Sigmoid colon (tissue), 6 donors: ENCODE measurements at regions not wholly inside any gene's neighbourhood (a gene's known extent, or its start where the extent isn't known, plus 50 kb on each side); places are given as distances from the start of the nearest gene placed in this dataset.
"Not testable (repeated sequence)": the region's sequence is repeated elsewhere in the genome, so short reads cannot be mapped to it uniquely, and the experiment has no call there.

ENCODE experiments used
- DNase-seq: peaks from one replicate; pipeline ENCODE4 v3.0.0-alpha.2; 2019
- H3K27ac ChIP-seq, 4 donors: fragments of 200-600 bp; sonication (generic); one replicate each; pipeline ENCODE4 v1.5.1; 2016 to 2019; ENCODE audit warnings: mild to moderate bottlenecking in 1 of 4
- H3K27me3 ChIP-seq, 3 donors: fragments of 200-600 bp; sonication (generic); one replicate each; pipeline ENCODE4 v1.5.1; 2019; ENCODE audit warnings: mild to moderate bottlenecking in 1 of 3
- H3K36me3 ChIP-seq, 4 donors: fragments of 200-600 bp; sonication (generic); one replicate each; pipeline ENCODE4 v1.5.1; 2016 to 2019
- H3K4me1 ChIP-seq, 4 donors: fragments of 200-600 bp; sonication (generic); one replicate each; pipeline ENCODE4 v1.5.1; 2017 to 2019
- H3K4me3 ChIP-seq, 4 donors: fragments of 200-600 bp; sonication (generic); one replicate each; pipeline ENCODE4 v1.5.1; 2017 to 2019; ENCODE audit warnings: mild to moderate bottlenecking in 2 of 4, moderate library complexity in 1 of 4
- H3K9me3 ChIP-seq, 4 donors: fragments of 200-600 bp in 3 of 4; sonication (generic) in 3 of 4; one replicate each; pipeline versions ENCODE4 v1.5.1 to v1.6.1; 2013 to 2019
- CTCF ChIP-seq, 4 experiments: fragments of 450-650 bp in 3 of 4; fragments of 200-600 bp in 1 of 4; IDR thresholded peaks; one replicate each; pipeline ENCODE4 v1.5.1; 2016 to 2019; ENCODE audit warnings: antibody characterized with exemption in 4 of 4, mild to moderate bottlenecking in 3 of 4, moderate library complexity in 2 of 4
- EP300 ChIP-seq, 4 donors: sonication (generic); formaldehyde crosslinking; IDR thresholded peaks; one replicate each; pipeline ENCODE4 v1.6.1; 2017; ENCODE audit warnings: antibody characterized with exemption in 4 of 4
- POLR2A ChIP-seq, 2 donors: fragments of 450-650 bp; IDR thresholded peaks; one replicate each; pipeline ENCODE4 v1.6.1; 2016; ENCODE audit warnings: antibody characterized with exemption in 2 of 2, mild to moderate bottlenecking in 2 of 2, moderate library complexity in 2 of 2
- POLR2AphosphoS5 ChIP-seq, 4 donors: sonication (generic); formaldehyde crosslinking; IDR thresholded peaks; one replicate each; pipeline ENCODE4 v1.6.1; 2017; ENCODE audit warnings: antibody characterized with exemption in 4 of 4
- WGBS, 2 donors: extraction: QIAGEN DNeasy Blood & Tissue Kit; methylation state at CpG; one replicate each; pipeline ENCODE4 v1.1.7; 2013; 5-methylcytosine and 5-hydroxymethylcytosine counted together
- intact Hi-C: fragments of 100-400 bp; cut with DNase I; formaldehyde crosslinking; loops from one replicate; pipeline ENCODE4 v1.15.1; 2023
- donor health status: healthy with polysubstance abuse.
- donor health status: healthy.

GRCh38 chr2:63735263-63735662, 106.4 kb upstream of the UGP2 start:
- no peak overlapping the region for H3K4me3 ChIP-seq
- H3K27ac ChIP-seq: no peak overlapping the region
- WGBS, 2 donors: 84 to 89% methylated on average over 4 of the region's 4 CpGs
- no peaks in the 10 kb centered on the region for H3K27me3 ChIP-seq
- H3K9me3 ChIP-seq: no peaks in the 10 kb centered on the region
- H3K4me1 ChIP-seq: peaks cover 0 to 5% (median 0%) of the 10 kb centered on the region in 4 donors
- intact Hi-C loops: no loop called here
- no peak for TF ChIP-seq CTCF (IDR thresholded peaks at IDR 0.05)
- no peak for TF ChIP-seq POLR2AphosphoS5 (IDR thresholded peaks at IDR 0.05)
- TF ChIP-seq POLR2A (IDR thresholded peaks at IDR 0.05): no peak
- TF ChIP-seq EP300 (IDR thresholded peaks at IDR 0.05): no peak
- no peaks in the 10 kb centered on the region for H3K36me3 ChIP-seq
- no peak for DNase-seq

- 85 to 95% methylated on average over 1 of the region's 1 CpG for WGBS, 2 donors
- Histone ChIP-seq H3K36me3 (no peaks in the 10 kb centered on the region), H3K27ac (peak overlapping the region in 1 of 4 donors; percentile 6)
Observed at GRCh38 chr2:63735931-63736330, 105.8 kb upstream of the UGP2 start.

GRCh38 chr2:63736354-63736753, 105.3 kb upstream of the UGP2 start:
- DNase-seq: no peak
- H3K9me3 ChIP-seq: no peaks in the 10 kb centered on the region
- TF ChIP-seq CTCF (IDR thresholded peaks at IDR 0.05): no peak
- TF ChIP-seq EP300 (IDR thresholded peaks at IDR 0.05): no peak
- no peak for TF ChIP-seq POLR2AphosphoS5 (IDR thresholded peaks at IDR 0.05)
- no peak for TF ChIP-seq POLR2A (IDR thresholded peaks at IDR 0.05)
- H3K36me3 ChIP-seq: no peaks in the 10 kb centered on the region
- H3K4me3 ChIP-seq: no peak overlapping the region
- intact Hi-C loops: no loop called here
- peaks cover 0 to 5% (median 0%) of the 10 kb centered on the region in 4 donors for H3K4me1 ChIP-seq
- H3K27me3 ChIP-seq: no peaks in the 10 kb centered on the region
- H3K27ac ChIP-seq: peak overlapping the region in 1 of 4 donors; percentile 6

More at GRCh38 chr2:63735931-63736330, 105.8 kb upstream of the UGP2 start:
- no peaks in the 10 kb centered on the region for H3K27me3 ChIP-seq
- H3K9me3 ChIP-seq: no peaks in the 10 kb centered on the region
- peaks cover 0 to 5% (median 0%) of the 10 kb centered on the region in 4 donors for H3K4me1 ChIP-seq
- DNase-seq: no peak
- intact Hi-C loops: no loop called here
- TF ChIP-seq POLR2AphosphoS5 (IDR thresholded peaks at IDR 0.05): no peak
- TF ChIP-seq CTCF (IDR thresholded peaks at IDR 0.05): no peak
- TF ChIP-seq EP300 (IDR thresholded peaks at IDR 0.05): no peak
- no peak for TF ChIP-seq POLR2A (IDR thresholded peaks at IDR 0.05)
- H3K4me3 ChIP-seq: no peak overlapping the region

GRCh38 chr2:63737081-63737751, 104.5 kb upstream of the UGP2 start:
- H3K4me3 ChIP-seq: no peak overlapping the region
- H3K4me1 ChIP-seq: peaks cover 0 to 5% (median 0%) of the 10 kb centered on the region in 4 donors
- H3K27me3 ChIP-seq: no peaks in the 10 kb centered on the region
- no peak for TF ChIP-seq CTCF (IDR thresholded peaks at IDR 0.05)
- TF ChIP-seq EP300 (IDR thresholded peaks at IDR 0.05): no peak
- TF ChIP-seq POLR2AphosphoS5 (IDR thresholded peaks at IDR 0.05): no peak
- TF ChIP-seq POLR2A (IDR thresholded peaks at IDR 0.05): no peak
- H3K36me3 ChIP-seq: no peaks in the 10 kb centered on the region
- no peaks in the 10 kb centered on the region for H3K9me3 ChIP-seq
- intact Hi-C loops: no loop called here
- H3K27ac ChIP-seq: peak overlapping the region in 1 of 4 donors; percentile 31
- DNase-seq: no peak

GRCh38 chr2:63738019-63738418, 103.7 kb upstream of the UGP2 start:
- Histone ChIP-seq H3K4me3 (no peak overlapping the region), H3K36me3 (no peaks in the 10 kb centered on the region), H3K9me3 (no peaks in the 10 kb centered on the region), H3K4me1 (peaks cover 0 to 5% (median 0%) of the 10 kb centered on the region in 4 donors), H3K27ac (peak overlapping the region in 1 of 4 donors; percentile 31), H3K27me3 (no peaks in the 10 kb centered on the region)
- WGBS, 2 donors: 65 to 83% methylated on average over 2 of the region's 2 CpGs
- TF ChIP-seq POLR2AphosphoS5 (IDR thresholded peaks at IDR 0.05) (no peak), POLR2A (IDR thresholded peaks at IDR 0.05) (no peak), CTCF (IDR thresholded peaks at IDR 0.05) (no peak), EP300 (IDR thresholded peaks at IDR 0.05) (no peak)
- intact Hi-C loops: no loop called here
- no peak for DNase-seq

GRCh38 chr2:63739180-63739579, 102.5 kb upstream of the UGP2 start:
- H3K36me3 ChIP-seq, H3K4me3 ChIP-seq, intact Hi-C loops, H3K27me3 ChIP-seq, DNase-seq, H3K4me1 ChIP-seq, H3K9me3 ChIP-seq, H3K27ac ChIP-seq: not testable (repeated sequence)
- WGBS, 2 donors: 91 to 98% methylated on average over 2 of the region's 2 CpGs
